Hippocampal formation (tissue), 2 donors: ENCODE measurements at regions not wholly inside any gene's neighbourhood (a gene's known extent, or its start where the extent isn't known, plus 50 kb on each side); places are given as distances from the start of the nearest gene placed in this dataset.

Source experiments
- DNase-seq, 2 donors: peaks; one replicate each; lab custom pipeline; 2025; lab: John Stamatoyannopoulos, UW

DNA sequence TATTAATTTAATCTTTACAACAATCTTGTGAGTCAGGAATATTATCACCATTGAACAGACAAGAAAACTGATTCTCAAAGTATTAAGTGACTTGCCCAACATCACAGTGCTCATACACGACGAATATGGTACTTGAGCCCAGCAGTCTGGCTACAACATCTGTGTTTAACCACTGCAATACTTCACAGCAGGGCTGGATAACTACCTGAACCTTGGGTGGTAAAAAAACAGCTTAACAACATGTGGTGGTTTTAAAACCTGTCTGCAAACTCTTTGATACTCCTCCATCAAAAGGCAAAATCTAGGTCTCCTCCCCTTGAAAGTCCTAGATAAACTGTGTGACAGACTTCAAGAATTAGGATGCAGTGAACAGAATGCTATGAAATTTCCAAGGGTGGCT, 424.6 kb upstream of the CADM1 start:
- DNase-seq = no peak

DNA sequence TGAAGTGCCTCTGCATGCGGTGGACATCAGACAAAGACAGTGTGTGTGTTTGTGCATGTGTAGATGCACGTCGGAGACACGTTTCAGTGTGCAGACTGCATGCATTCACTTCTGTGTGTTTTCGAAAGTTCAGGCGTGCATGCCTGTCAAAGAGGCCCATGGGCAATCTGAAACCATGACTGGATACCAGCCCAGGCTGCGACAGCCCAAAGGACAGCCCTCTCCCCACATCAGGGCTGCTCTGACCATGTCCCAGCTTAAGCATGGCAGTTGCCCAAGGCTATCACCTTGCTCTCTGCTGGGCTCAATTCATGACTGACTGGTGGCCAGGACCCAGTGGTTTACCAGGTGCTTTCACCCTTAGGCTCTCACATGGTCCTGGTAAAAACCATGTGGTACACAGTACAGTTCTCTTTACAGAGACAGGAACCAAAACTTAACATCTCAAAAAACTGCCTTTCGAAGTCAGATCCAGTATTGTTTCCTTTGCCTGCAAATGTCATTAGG, 423.7 kb upstream of the CADM1 start:
- no peak for DNase-seq

DNA sequence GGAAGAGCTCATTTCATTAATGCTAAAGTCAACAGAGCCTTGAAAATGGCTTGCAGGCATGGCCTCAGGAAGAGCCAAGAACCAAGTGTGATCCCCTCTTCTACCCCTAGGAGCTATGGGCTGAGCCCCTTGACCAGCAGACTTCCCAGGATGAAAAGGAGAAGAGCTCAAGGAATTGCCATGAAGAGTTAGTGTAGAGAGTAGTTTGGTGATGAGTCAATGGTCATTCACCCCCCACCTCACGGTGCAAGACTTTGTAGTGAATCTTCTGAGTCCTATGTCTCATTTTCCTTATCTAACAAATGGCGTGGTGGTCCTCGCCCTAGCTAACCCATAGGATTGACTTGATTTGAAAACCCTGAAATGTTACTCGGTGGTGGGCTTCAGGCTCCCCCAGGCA, 422.4 kb upstream of the CADM1 start:
- DNase-seq = no peak

DNA sequence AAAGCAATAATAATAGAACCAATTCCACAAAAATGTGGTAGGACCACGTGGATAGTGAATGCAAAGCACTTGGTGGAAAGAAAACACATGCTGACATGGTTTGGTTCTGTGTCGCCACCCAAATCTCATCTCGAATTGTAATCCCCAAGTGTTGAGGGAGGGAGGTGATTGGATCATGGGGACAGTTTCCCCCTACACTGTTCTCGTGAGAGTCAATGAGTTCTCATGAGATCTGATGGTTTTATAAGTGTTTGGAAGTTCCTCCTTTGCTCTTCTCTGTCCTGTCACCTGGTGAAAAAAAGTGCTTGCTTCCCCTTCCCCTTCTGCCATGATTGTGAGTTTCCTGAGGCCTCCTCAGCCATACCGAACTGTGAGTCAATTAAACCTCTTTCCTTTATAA, 421.9 kb upstream of the CADM1 start:
- DNase-seq = no peak

DNA sequence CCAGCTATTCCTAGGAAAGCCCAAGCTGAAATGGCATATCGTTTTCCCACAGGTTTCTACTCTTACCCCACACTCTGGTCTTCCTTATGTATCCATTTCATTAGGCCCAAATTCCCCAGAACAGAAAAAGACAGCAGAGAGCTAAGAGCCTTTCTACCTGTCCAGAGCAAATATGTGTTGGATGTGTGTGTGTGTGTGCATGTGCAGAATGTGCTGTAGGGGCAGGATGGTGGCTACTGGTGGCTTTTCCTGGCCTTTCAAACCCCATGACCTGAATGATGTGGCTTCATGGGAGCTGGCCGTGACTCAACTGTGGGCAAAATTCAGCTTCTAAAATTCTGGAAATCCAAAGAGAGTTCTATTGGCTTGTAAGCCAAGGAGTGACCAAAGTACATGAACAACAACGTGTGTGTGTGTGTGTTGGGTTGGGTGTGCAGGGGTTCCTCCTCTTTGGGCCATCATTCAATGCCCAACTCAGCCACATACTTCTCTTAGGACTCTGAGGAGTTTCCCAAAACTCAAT, 421.4 kb upstream of the CADM1 start:
- DNase-seq = no peak

DNA sequence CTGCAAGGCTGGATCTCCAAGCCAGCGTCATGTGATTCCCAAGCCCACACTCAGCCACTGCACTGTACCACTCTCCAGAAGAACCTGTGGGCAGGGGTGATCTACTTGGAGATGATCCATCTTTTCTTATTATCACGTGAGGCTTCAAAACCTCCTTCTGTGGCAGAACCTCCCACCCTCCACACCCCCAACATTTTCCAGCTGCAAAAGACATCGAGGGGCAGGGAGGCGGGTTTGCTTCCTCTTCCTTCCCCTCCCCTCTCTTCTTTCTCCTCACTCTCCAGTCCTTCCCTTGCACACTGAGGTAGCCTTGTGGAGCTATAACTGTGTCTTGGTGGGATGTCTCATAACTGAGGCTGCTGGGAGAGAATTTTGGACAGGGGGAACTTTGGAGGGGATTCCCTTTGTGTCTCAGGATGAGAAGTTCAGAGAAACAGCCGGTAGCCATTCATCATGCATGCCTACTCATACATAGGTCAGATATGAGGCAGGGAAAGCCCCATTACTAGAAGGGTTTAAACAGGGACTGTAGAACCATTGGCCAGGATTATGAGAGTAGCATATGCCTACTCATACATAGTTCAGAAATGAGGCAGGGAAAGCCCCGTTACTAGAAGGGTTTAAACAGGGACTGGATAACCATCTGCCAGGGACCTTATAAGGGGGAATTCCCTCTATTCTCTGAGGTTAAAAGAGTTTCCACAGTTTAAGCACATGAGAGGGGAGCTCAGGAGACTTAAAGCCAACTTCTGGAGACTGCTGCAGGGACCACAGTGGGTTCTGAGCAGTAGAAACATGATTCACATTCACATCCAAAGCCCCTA, 420.7 kb upstream of the CADM1 start:
- DNase-seq = no peak

DNA sequence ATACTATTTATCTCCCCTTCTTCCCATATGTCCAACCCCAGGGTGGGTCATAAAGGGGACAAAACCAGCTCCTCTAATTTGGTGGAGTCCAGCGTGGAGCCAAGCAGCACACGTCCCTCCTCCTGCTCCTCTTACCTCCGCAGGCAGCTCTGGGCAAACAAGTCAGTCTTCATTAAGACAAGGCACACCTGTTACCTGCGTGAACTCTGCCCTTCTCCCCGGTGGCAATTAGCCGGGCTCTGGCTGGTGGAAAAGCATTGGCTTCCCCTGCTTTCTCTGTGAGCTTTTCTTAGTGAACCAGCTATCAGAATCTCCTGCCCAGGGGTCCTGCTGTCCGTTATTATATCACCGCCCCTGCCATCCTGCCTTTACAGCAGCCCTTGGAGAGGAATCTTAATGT, 418.7 kb upstream of the CADM1 start:
- no peak for DNase-seq

DNA sequence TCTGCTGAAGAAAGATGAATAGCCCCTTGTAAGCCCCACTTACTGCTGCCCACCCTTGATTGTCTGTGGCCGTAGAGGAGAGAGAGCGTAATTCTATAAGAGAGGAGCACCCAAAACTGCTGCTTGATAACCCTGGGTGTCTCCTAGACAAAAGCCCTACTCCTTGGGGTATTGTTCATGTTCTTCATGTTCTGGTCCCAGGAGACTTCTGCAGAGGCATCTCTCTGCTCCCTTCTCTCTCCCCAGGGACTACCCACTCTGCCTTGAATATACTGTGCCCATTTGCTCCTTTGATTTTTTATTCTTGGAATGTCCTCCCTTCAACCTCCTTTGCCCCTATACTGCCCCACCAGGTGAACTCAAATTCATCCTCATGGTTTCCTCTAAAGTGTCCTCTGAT, 417.8 kb upstream of the CADM1 start:
- no peak for DNase-seq

DNA sequence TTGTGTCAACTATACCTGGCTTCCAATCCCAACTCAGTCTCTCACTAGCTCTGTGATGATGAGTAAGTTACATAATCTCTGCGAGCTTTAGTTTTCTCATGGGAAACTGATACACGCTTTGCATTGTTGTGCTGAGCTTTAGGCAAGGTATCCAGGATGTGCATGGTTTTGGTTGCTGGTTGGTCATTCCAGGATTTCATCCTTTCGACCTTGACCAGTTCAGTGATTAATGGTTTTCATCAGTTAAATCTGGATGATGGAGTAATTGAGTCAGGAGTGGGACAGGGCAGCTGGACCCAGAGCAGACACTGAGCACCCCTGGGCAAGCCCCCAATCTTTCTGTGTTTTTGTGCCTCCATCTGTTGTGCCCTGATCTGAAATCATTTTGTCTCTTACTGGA, 417.3 kb upstream of the CADM1 start:
- no peak for DNase-seq

DNA sequence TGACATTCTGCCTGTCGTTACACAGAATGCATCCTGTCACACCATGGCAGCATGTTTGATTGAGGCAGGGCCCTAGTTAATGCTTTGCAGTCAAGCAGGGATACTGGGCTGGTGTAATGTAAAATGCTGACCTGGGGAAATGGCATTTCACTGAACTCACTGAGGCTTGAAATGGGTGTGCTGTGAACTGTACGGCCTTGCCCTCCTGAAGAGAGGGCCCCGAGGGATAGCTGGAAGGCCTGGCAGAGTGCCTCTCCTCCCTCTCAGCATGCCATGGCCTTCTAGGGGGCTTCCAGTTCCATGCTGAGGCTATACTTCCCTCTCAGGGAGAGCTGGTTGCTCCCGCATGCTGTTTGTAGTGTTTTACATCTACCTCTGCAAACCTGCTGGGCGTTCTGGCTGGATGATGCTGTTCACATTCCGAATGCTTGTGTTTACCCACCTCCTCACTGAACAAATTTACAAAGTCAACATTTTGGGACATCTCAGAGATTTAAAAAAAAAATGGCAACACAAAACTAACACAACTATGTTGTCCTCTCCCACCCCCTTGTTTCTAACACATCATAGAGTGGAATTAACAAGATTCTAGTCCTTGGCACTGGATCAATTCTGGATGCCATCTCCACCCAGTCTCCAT, 416.7 kb upstream of the CADM1 start:
- no peak for DNase-seq

DNA sequence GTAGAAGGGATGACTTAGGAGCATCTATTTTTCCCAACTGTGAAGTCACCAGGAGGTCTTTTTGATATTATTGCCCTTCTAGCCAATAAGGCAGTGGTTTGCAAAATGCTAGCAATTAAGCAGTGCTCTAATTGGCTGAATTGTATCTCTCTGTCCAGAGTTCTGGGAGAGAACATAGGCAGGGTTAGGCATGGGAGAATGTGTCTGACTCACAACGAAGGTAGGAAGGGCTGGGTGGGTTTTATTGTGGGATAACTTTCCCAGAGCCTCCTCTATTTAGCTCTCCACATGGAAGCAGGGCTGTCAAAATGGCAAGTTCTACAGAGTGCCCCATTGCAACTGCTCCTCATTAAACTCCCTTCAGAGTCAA, 415.9 kb upstream of the CADM1 start:
- DNase-seq = no peak

DNA sequence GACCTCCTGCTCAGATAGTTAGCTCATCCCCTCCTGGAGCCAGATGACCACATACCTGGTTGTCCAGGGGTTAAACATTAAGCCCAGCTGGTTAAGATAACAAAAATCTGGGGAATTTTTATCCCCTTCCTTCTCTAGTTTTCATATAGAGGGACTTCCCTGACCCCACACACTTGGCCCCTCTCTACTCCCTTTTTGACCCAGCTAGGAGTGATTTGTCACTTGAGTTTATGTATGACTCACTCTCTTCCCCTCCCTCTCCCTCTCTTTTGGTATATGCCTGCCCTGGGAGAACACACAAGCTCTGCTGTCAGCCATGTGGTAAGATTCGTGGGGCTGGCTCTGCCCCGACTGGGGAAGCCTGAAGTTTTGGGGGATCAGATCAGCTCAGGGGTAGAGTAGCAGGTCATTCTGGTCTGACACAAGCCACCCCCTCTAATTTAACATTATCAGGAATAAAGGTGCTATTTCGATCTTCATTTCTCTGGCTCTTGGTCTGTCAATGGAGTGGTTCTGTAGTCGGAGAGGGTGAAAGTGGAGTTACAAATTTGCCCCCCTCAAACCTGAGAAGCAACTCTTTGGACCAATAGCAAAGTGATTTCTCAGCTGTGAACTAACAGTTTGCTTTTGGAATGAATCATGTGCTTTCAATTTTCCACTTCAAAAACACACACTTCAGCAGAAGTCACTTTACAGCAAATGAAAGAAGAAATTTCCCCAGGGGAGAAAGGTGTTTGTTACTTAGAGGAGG, 415.3 kb upstream of the CADM1 start:
- DNase-seq = no peak

DNA sequence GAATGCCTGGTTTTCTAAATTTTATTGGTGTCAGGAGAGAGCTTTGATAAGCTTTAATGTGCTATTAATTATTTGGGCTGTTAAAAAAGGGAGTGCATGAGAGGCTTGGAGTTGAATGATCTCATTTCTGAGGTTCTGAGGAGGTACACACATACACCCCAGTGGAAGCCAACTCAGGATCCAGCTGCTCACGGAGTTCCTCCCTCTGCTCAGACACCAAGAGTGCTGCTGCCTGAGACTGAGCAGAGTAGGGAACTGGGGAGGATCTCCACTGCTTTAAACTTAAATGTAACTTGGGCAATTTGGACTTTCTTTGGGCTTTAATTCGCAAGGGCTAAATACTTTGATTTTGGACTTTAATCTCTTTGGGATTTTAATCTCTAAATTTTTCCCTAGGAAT, 414.4 kb upstream of the CADM1 start:
- no peak for DNase-seq

DNA sequence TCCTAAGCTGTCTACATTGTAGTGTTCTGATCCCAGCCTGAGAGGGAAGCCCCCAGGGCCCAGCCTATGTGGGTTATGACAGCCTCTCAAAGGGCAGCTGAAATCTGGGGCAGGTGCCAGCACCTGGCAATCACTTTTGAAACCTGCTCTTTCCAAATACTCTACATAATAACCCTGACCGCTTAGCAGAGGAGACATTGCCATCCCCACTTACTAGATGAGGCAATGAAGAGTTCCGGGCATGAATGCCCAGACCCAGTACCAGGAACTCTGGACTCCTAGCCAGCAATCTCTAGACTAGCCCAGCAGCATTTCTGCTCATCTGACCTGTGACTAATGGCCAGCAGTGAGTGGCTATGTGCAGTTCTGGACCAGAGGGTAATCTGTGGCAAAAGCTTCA, 412.4 kb upstream of the CADM1 start:
- no peak for DNase-seq

DNA sequence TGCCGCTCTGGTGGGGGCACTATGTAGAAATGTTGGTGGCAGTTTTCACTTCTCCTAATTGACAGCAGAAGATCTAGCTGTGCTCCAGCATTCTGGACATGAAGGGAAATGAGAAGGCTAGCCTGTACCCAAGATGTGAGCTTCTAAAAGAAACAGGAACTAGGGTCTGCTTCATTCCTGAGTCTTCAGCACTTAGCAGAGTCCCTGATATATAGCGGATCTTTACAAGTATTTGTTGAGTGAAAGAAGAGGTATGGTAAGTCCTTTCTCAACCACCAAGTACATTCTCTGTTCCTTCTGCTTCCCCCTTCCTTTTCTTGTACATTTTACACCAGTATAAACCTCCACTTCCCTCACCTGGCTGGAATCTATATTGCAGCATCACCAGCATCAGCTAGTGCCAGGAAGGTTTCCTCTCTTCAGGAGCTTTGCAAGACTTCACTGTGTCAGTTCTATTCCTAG, 408.3 kb upstream of the CADM1 start:
- DNase-seq = peak; percentile 20 to 50

DNA sequence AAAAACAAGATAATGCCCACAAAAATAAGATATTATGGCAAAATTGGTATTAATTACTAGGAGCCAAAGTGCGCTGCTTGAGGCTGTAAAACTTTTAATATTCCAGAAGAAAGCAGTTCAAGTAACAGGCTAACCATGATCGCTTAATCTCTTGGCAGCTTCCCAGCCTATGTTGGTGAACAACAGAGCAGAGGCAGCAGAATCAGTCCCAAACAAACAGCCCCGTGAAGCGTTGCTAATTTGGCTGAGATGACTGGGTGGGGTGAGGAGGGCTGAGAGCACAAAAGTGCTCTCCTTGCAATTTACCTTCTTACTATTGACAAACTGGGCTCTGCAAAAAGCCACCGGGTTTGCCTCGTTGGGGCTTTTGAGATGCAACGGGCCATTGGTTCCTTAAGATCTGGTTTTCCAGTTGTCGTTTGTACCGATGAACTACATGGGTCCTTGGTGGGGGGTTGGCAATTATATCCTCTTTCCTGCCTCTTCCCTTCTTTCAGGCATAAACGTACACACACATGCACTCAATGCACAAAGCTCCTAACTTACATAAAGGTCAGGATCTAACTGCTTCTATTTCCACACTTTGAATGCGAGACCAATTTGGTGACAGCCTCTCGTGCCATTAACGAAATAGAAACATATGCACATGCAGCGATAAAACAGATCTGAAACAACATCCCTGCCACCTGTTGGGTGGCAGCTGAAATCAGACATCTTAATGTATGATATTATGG, 407.6 kb upstream of the CADM1 start:
- DNase-seq = no peak

DNA sequence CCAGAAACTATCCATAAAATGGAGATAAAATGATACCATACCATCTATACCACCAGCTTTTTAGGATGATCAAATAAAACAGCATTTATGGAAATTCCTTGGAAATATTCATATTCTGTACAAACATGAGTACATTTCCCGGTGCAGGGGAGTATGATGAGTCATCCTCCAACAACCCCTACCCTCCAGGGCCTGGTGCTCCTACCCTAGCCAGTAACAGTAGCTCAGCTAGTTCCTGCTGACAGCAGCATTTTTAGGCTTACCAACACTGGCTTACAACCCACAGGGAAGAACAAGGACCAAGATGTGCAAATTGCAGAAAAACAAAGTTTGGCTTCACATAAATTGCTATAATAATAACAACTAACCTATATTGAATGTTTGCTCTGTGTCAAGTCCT, 406.2 kb upstream of the CADM1 start:
- DNase-seq = no peak

DNA sequence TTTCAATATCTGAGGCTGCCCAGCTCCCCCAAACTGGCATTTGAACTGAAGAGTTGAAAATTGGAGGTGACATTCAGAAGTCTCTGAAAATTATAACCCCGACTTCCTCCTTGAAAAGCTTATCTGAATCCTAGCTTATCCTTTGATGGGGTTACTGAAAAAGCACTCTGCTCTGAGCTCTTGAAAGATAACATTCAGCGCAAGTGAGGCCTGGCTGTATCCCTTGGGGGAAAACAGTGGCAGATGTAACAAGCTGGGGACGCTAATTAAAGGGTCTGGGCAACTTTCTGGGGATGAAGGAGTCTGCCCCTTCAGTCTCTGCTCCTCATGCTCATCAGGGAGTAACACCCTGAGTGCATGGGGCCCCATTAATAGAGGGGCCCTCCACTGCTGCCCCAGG, 402.0 kb upstream of the CADM1 start:
- no peak for DNase-seq

DNA sequence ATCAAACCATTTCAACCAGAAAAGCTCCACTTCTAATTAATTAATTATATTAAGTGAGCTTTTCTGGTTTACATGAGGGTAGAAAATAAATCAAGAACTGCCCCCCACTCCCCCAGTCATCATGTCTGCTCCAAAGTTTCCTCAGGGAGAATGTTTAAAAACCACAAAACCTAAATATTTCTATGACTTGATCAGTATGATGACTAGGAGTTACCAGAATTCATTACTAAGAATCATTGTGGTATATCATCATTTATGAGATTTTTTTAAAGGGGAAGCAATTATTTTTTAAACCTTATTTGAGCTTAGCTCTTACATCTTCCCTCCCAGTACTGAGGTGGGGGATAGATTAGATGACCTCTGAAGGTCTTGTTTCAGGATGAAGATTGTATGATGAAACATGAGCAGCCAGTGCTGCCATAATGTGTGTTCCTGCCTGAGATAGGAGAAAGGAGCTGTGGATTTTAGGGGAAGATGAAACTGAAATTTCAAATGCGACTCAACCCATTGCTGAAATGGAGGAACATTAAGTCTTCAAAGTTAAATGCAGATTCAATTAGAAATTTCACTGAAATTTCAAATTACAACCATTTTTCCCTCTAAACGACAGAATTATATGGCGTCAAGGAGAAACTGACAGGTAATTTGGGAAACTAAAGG, 401.3 kb upstream of the CADM1 start:
- no peak for DNase-seq

DNA sequence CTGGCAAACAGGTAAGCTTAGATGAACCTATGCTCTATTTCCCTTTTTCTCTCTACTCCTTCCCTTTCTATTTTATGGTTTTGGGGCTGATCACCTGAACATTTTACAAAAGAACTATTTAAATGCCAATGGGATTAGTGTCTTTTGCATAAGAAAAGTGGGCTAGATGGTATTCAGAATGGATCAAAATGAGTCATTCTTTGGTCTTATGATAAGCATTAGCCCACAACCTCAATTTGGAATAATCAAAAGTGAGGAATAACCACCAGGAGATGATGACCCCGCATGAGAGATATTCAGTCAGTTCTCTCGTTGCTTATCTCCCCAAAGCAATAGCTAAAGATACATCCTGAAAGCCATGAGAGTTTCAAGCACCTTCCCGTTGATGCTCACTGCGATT, 399.0 kb upstream of the CADM1 start:
- DNase-seq = no peak

DNA sequence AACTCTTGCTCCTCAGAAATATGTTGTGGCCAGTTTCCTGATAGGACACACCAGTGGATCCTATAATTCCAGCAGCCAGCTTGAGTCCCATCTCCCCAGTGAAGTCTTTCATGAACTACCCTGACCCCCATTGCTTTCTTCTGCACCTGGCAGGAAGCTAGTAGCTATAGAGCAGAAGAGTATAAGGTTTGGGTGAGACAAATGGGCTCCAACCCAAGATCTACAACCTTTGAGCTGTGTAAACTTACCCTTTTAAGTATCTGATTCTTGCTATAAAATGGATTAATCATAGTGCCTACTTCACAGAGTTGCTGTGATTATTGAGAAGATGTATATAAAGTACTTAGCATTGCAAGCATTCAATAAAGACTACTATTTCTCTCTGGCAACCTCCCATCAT, 396.9 kb upstream of the CADM1 start:
- DNase-seq = no peak
